Vagina (tissue), 2 donors: ENCODE measurements at regions not wholly inside any gene's neighbourhood (a gene's known extent, or its start where the extent isn't known, plus 50 kb on each side); places are given as distances from the start of the nearest gene placed in this dataset.

Source experiments
- POLR2A ChIP-seq, 2 donors: fragments of 450-650 bp; IDR thresholded peaks; one replicate each; pipeline ENCODE4 v1.6.1; 2017; ENCODE audit warnings: antibody characterized with exemption in 2 of 2, mild to moderate bottlenecking in 2 of 2, moderate library complexity in 2 of 2
- POLR2AphosphoS5 ChIP-seq, 2 donors: sonication (generic); formaldehyde crosslinking; IDR thresholded peaks; one replicate each; pipeline ENCODE4 v1.9.0; 2017; ENCODE audit warnings: antibody characterized with exemption in 2 of 2, mild to moderate bottlenecking in 2 of 2, low read depth in 1 of 2; ENCODE audit not compliant: insufficient read depth in 1 of 2
- TF ChIP-seq, protein P1 (sequence below), 3 experiments: fragments of 450-650 bp in 2 of 3; fragments of 200-600 bp in 1 of 3; sonication (generic) in 1 of 3; IDR thresholded peaks; one replicate each; pipeline ENCODE4 v1.5.1; 2017 to 2019; ENCODE audit warnings: antibody characterized with exemption in 3 of 3, mild to moderate bottlenecking in 2 of 3, moderate library complexity in 2 of 3

DNA sequence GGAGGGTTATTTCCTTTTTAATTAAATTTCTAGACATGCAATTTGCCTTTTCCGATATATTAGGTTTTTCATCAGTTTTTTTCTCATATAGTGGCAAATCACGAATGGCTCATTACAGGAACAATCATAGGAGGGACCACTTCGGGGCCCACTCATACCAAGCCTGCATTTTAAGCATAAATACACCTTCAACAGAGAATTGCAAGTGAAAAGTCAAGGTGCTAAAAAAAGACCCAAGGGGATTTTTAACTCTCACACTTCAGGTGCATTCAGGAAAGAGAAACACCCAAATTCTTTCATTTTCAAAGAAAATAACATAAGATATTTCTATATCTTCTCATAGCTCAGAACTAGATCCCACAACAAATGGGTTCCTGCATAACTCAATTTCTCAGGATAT is 979.6 kb upstream of the NR2F2 start:
- no peak for TF ChIP-seq POLR2A (IDR thresholded peaks at IDR 0.05)
- TF ChIP-seq, protein P1, sequence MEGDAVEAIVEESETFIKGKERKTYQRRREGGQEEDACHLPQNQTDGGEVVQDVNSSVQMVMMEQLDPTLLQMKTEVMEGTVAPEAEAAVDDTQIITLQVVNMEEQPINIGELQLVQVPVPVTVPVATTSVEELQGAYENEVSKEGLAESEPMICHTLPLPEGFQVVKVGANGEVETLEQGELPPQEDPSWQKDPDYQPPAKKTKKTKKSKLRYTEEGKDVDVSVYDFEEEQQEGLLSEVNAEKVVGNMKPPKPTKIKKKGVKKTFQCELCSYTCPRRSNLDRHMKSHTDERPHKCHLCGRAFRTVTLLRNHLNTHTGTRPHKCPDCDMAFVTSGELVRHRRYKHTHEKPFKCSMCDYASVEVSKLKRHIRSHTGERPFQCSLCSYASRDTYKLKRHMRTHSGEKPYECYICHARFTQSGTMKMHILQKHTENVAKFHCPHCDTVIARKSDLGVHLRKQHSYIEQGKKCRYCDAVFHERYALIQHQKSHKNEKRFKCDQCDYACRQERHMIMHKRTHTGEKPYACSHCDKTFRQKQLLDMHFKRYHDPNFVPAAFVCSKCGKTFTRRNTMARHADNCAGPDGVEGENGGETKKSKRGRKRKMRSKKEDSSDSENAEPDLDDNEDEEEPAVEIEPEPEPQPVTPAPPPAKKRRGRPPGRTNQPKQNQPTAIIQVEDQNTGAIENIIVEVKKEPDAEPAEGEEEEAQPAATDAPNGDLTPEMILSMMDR (IDR thresholded peaks at IDR 0.05) = no peak
- TF ChIP-seq POLR2AphosphoS5 (IDR thresholded peaks at IDR 0.05; ENCODE audit: insufficient read depth in 1 of 2, low read depth in 1 of 2) = no peak
